GM23338 (cell line): ENCODE measurements at regions not wholly inside any gene's neighbourhood (a gene's known extent, or its start where the extent isn't known, plus 50 kb on each side); places are given as distances from the start of the nearest gene placed in this dataset.

Source experiments
- ATAC-seq: fragments of 200-7000 bp; cut with Tn5 transposase; 3 replicates; pipeline ENCODE4 v1.9.1; 2020
- DNase-seq: peaks from one replicate; pipeline ENCODE4 v3.0.0-alpha.2; 2015; ENCODE audit warnings: low spot score
- H2AFZ ChIP-seq: fragments of 200-600 bp; sonication (generic); 2 replicates; pipeline ENCODE4 v1.8.0; 2016; ENCODE audit warnings: antibody characterized with exemption, mild to moderate bottlenecking, moderate library complexity
- H3F3A ChIP-seq: fragments of 200-600 bp; sonication (generic); replicated peaks from 2 replicates; pipeline ENCODE4 v1.8.0; 2017; ENCODE audit warnings: antibody characterized with exemption, mixed run types, low read depth
- H3K27ac ChIP-seq: fragments of 200-600 bp; sonication (generic); 2 replicates; pipeline ENCODE4 v1.6.1; 2016; ENCODE audit warnings: low read depth
- H3K27me3 ChIP-seq: fragments of 200-600 bp; sonication (generic); 2 replicates; pipeline ENCODE4 v1.8.0; 2016; ENCODE audit warnings: mild to moderate bottlenecking, mixed run types, moderate library complexity; ENCODE audit not compliant: insufficient read depth
- H3K36me3 ChIP-seq: fragments of 200-600 bp; sonication (generic); 2 replicates; pipeline ENCODE4 v1.8.0; 2016; ENCODE audit warnings: mild to moderate bottlenecking; ENCODE audit not compliant: insufficient read depth
- H3K4me1 ChIP-seq: fragments of 200-600 bp; sonication (generic); 2 replicates; pipeline ENCODE4 v1.8.0; 2016; ENCODE audit warnings: mild to moderate bottlenecking, moderate library complexity; ENCODE audit not compliant: insufficient read depth
- H3K4me2 ChIP-seq: fragments of 200-600 bp; sonication (generic); 2 replicates; pipeline ENCODE4 v1.7.1; 2017; ENCODE audit warnings: mixed run types
- H3K4me3 ChIP-seq: fragments of 200-600 bp; sonication (generic); 2 replicates; pipeline ENCODE4 v1.6.1; 2016; ENCODE audit warnings: mixed run types
- H3K79me2 ChIP-seq: fragments of 200-600 bp; sonication (generic); replicated peaks from 2 replicates; pipeline ENCODE4 v1.8.0; 2017; ENCODE audit warnings: mild to moderate bottlenecking; ENCODE audit not compliant: insufficient read depth
- H3K9me2 ChIP-seq: fragments of 200-600 bp; sonication (generic); 2 replicates; pipeline ENCODE4 v1.8.0; 2017; ENCODE audit not compliant: insufficient read depth
- H4K20me1 ChIP-seq: fragments of 200-600 bp; sonication (generic); replicated peaks from 2 replicates; pipeline ENCODE4 v1.8.0; 2017; ENCODE audit warnings: mild to moderate bottlenecking; ENCODE audit not compliant: insufficient read depth
- H3K27ac Mint-ChIP-seq: 2 replicates; pipeline ENCODE4 v1.8.0; 2020; ENCODE audit warnings: inconsistent platforms, mild to moderate bottlenecking, moderate library complexity, mixed read lengths
- H3K27me3 Mint-ChIP-seq: 3 replicates; pipeline ENCODE4 v1.8.0; 2022; ENCODE audit warnings: low read depth, mild to moderate bottlenecking, moderate library complexity, mixed read lengths, inconsistent platforms; ENCODE audit not compliant: insufficient read depth, poor library complexity
- H3K36me3 Mint-ChIP-seq: 3 replicates; pipeline ENCODE4 v1.8.0; 2021; ENCODE audit warnings: low read depth, mild to moderate bottlenecking, inconsistent platforms, moderate library complexity, mixed read lengths
- H3K4me1 Mint-ChIP-seq: 3 replicates; pipeline ENCODE4 v1.8.0; 2020; ENCODE audit warnings: mild to moderate bottlenecking, inconsistent platforms, mixed read lengths
- H3K4me3 Mint-ChIP-seq: 3 replicates; pipeline ENCODE4 v1.8.0; 2021; ENCODE audit warnings: moderate library complexity, mild to moderate bottlenecking, inconsistent platforms, mixed read lengths
- H3K9me3 Mint-ChIP-seq: 3 replicates; pipeline ENCODE4 v1.8.0; 2020; ENCODE audit warnings: moderate library complexity, mild to moderate bottlenecking, inconsistent platforms, mixed read lengths
- CREB1 ChIP-seq: fragments of 250-450 bp; sonication (Bioruptor Pico); IDR thresholded peaks from 2 replicates; pipeline ENCODE4 v1.5.0; 2020; ENCODE audit warnings: low read depth, mild to moderate bottlenecking, moderate library complexity
- CTCF ChIP-seq, 2 experiments: fragments of 200-600 bp in 1 of 2; sonication (generic) in 1 of 2; conservative IDR thresholded peaks; 2 replicates each; pipeline versions ENCODE4 v1.5.1 to v1.6.1; 2016 to 2017; ENCODE audit warnings: antibody characterized with exemption in 2 of 2, low read depth in 2 of 2, mild to moderate bottlenecking in 2 of 2, moderate library complexity in 1 of 2
- ETS1 ChIP-seq: IDR thresholded peaks from 2 replicates; pipeline ENCODE4 v1.6.1; 2016; ENCODE audit warnings: antibody characterized with exemption
- NANOG ChIP-seq: IDR thresholded peaks from 2 replicates; pipeline ENCODE4 v1.6.1; 2016; ENCODE audit warnings: antibody characterized with exemption, borderline replicate concordance
- POLR2AphosphoS5 ChIP-seq: IDR thresholded peaks from 2 replicates; pipeline ENCODE4 v1.6.1; 2016; ENCODE audit warnings: antibody characterized with exemption, low read depth
- REST ChIP-seq: IDR thresholded peaks from one replicate; pipeline ENCODE4 v1.6.1; 2018; ENCODE audit warnings: antibody characterized with exemption; ENCODE audit not compliant: unreplicated experiment
- STAT1 ChIP-seq: IDR thresholded peaks from one replicate; pipeline ENCODE4 v1.6.1; 2016; ENCODE audit warnings: antibody characterized with exemption; ENCODE audit not compliant: unreplicated experiment
- ZNF114 ChIP-seq: fragments of 250-450 bp; sonication (Bioruptor Pico); IDR thresholded peaks from 2 replicates; pipeline ENCODE4 v1.5.0; 2020; ENCODE audit warnings: mild to moderate bottlenecking, moderate library complexity
- ZNF462 ChIP-seq: fragments of 250-450 bp; sonication (Bioruptor Pico); IDR thresholded peaks from 2 replicates; pipeline ENCODE4 v1.5.0; 2020; ENCODE audit warnings: mild to moderate bottlenecking, moderate library complexity

GRCh38 chr6:48961781-48962415, 501.2 kb downstream of the MMUT start:
- Histone ChIP-seq H3K27me3 (no peaks in the 10 kb centered on the region), H3K79me2 (no peaks in the 10 kb centered on the region), H3K27ac (no peak overlapping the region), H3K9me2 (0 out of 2 replicates have a peak, but pooled peaks cover 7% of the 10 kb centered on the region), H3K4me3 (no peak overlapping the region), H3F3A (no peaks in the 10 kb centered on the region), H3K4me1 (peaks cover 26% of the 10 kb centered on the region), H3K4me2 (no peak overlapping the region), H4K20me1 (no peaks in the 10 kb centered on the region), H2AFZ (no peak overlapping the region), H3K36me3 (no peaks in the 10 kb centered on the region)
- DNase-seq (no peak), ATAC-seq (no peak)
- Mint-ChIP-seq H3K27ac (no peak overlapping the region), H3K27me3 (no peaks in the 10 kb centered on the region), H3K36me3 (no peaks in the 10 kb centered on the region), H3K9me3 (no peaks in the 10 kb centered on the region), H3K4me3 (no peak overlapping the region), H3K4me1 (peaks cover 21% of the 10 kb centered on the region)
- no peak for TF ChIP-seq ZNF462 (CRISPR knock-in tag)
- TF ChIP-seq ZNF114 (CRISPR knock-in tag) = no peak
- no peak for TF ChIP-seq POLR2AphosphoS5
- no peak for TF ChIP-seq CTCF (conservative IDR thresholded peaks at IDR 0.05; ENCODE audit: low read depth in 2 of 2)
- TF ChIP-seq REST = no peak
- no peak for TF ChIP-seq NANOG
- TF ChIP-seq STAT1 = no peak
- TF ChIP-seq CREB1 (CRISPR knock-in tag) = no peak
- no peak for TF ChIP-seq ETS1
